ENCODE measurements at regions not wholly inside any gene's neighbourhood (a gene's known extent, or its start where the extent isn't known, plus 50 kb on each side); places are given as distances from the start of the nearest gene placed in this dataset.
"Not testable (repeated sequence)": the region's sequence is repeated elsewhere in the genome, so short reads cannot be mapped to it uniquely, and the experiment has no call there.

DNA sequence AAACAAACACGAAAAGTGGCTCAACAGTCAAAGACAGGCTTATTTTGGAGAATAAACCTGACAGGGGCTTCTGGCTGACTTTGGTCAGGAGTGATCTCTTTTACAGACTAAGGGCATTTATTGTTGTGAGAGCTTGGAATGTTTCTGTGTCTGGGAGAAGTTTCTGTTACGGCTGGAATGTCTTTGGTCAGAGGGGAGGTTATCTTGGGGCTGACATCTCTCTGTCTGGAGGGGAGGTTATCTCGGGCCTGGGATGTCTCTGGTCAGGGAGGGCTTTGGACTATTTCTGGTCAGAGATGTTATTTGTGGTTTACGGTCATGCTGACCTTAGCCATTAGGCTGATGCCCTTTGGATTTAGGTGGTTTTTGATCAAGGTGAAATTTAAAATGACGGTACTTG lies 345.5 kb upstream of the FSIP2 start:
- no peak for DNase-seq

- DNase-seq: no peak
These were observed 336.1 kb upstream of the FSIP2 start for GRCh38 chr2:185402474-185402873.

- no peak for DNase-seq
These were observed 334.0 kb upstream of the FSIP2 start for GRCh38 chr2:185404578-185404977.

DNA sequence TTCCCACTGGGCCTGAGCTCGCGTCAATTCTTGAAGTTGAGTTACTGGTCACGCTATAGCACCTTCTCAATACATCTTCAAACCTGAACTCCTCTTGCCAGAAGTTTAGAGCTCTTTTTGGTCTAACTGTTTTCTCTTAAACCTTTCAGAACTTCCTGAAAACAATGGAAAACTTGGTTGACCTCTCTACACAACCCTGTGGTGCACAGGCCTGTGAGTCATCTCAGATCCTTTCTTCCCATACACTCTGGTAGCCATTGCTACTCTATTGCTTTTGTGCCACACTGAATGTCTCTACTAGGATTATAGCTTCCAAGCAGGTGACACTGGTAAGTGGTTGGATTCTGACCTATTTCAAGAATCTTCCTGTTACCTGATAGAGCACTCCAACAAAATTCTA lies 321.5 kb upstream of the FSIP2 start:
- DNase-seq: no peak

DNA sequence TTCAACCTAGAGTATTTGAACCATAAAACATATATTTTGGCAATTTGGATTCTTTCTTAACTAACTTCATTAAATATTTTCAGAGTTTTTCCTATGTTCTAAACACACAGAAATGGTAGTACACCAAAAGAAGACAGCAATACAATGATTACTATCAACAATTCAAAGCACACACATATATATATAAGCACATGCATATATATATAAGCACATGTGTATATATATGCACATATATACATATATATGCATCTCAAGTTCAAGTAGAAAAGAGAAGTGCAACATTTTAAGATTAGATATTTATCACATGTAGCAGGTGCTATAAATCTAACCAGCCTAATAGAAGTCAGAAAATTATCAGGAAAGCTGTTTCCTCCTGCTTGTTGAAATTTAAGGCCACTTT lies 320.9 kb upstream of the FSIP2 start:
- DNase-seq: no peak

GRCh38 chr2:185424958-185425629 lies 313.5 kb upstream of the FSIP2 start:
- DNase-seq: not testable (repeated sequence)

DNA sequence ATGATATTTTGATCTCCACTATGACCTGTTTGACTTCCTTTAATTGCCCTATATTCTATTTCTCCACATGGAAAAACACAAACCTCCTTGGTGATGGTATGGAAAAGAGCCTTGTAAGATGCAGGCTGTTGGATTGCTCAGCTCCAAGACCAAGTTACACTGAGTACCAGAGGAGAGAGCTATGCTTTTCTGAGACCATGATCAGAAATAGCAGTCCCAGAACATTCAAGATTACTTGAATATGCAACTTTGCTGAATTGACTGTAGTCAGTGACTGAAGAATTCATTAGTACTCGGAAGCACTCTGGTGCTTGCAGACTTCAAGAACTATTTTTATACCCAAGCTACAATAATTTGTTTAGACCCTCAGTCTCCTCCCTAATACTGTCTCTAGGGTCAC lies 310.6 kb upstream of the FSIP2 start:
- no peak for DNase-seq

- DNase-seq: no peak
These were observed 304.8 kb upstream of the FSIP2 start for GRCh38 chr2:185433824-185434223.

DNA sequence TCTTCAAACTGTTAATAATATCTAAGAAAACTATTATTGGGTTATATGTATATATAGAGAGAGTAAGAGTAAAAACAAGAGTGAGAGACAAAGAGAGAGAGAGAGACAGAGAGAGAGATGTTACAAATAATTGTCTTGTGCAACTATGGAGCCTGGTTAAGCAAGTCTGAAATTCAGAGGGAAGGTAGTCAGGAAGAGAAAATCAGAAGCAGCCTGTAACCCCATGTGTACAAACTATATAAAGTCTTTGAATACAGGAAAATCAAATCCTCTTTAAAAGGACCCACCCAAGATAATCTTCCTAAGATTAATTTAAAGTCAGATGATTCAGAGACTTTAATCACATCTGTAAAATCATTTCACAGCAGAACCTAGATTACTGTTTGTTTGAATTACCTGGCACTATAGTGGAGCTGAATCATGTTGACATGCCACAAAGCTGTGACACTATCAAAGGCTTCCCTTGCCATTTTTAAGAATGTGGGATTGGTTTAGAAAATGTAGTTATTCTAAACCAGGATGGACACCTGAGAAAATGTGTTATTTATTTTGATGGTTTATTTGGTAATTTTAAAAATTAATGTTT lies 301.7 kb upstream of the FSIP2 start:
- DNase-seq: no peak

- no peak for DNase-seq
These were observed 297.1 kb upstream of the FSIP2 start for GRCh38 chr2:185441486-185442005.

GRCh38 chr2:185456517-185456916 lies 282.1 kb upstream of the FSIP2 start:
- no peak for DNase-seq

- no peak for DNase-seq
These were observed 275.1 kb upstream of the FSIP2 start for GRCh38 chr2:185463481-185463880.

GRCh38 chr2:185466915-185467314 lies 271.7 kb upstream of the FSIP2 start:
- DNase-seq: no peak

GRCh38 chr2:185471441-185471840 lies 267.2 kb upstream of the FSIP2 start:
- no peak for DNase-seq

- no peak for DNase-seq
These were observed 266.0 kb upstream of the FSIP2 start for GRCh38 chr2:185472574-185472973.

DNA sequence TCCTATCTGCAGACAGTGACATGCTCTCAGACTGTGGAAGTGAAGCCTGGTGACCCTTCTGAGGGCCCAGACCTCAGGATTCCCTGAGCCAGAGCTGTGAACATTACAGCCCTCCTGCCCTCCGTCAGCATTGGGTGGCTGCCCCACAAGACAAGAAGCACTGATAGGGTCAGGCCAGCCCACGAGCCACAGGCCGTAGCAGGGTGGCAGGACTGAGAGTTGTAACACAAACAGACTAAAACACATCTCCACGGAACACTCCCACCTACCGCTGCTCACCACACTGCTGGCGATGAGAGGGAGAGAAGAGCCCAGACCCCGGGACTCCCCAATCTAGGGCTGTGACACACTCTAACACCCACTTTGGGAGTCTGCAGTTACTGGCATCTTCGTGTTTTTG lies 264.8 kb upstream of the FSIP2 start:
- no peak for DNase-seq

GRCh38 chr2:185475914-185476313 lies 262.7 kb upstream of the FSIP2 start:
- DNase-seq: no peak

- DNase-seq: no peak
These were observed 261.2 kb upstream of the FSIP2 start for GRCh38 chr2:185477452-185477851.

GRCh38 chr2:185484602-185485001 lies 254.0 kb upstream of the FSIP2 start:
- no peak for DNase-seq

DNA sequence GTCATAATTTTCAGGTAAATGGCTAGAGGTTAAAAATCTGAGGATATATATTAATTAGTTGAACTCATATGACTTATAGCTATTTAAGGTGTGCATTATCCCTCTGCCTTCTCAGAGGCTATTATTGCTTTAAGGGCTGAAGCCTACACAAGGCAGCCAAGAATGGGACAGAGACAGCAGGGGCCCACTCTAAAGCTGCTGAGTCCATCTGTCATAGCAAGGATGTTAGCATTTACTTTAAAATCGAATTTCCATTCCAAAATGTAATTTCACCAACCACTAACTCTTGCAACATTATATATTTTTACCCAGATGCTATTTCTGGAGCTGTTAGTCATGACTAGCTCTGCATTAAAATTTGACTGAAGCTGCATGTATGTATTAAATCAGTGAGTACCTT lies 236.3 kb upstream of the FSIP2 start:
- DNase-seq: no peak

GRCh38 chr2:185507719-185508118 lies 230.9 kb upstream of the FSIP2 start:
- no peak for DNase-seq

DNA sequence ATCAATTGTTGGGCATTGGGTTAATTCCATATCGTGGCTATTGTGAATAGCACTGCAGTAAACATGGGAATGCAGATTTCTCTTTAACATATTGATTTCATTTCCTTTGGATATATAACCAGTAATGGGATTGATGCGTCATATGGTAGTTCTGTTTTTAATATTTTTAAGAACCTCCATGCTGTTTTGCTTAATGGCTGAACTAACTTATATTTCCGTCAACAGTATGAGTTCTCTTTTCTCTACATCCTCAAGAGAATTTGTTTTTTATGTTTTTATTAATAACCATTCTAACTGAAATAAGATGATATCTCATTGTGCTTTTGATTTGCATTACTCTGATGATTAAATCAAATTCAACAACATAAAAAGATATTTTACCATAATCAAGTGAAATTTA lies 228.5 kb upstream of the FSIP2 start:
- no peak for DNase-seq

DNA sequence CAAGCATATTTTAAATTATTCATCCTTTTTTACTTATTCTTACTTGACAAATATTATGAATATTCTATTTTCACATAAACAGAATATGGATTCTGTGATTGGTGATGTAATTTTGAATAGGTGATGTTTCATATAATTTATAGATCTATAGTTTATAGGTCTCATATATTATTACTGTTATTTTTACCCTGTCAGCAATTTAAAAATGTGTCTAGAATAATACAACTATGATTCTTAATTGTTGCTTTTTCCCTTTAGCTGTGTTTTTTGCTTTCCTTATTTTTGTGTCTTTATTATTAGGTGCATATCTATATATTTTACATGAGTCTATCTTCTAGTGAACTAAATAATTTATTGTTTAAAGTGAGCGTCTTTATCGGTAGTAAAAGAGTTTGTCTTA lies 226.7 kb upstream of the FSIP2 start:
- no peak for DNase-seq

DNA sequence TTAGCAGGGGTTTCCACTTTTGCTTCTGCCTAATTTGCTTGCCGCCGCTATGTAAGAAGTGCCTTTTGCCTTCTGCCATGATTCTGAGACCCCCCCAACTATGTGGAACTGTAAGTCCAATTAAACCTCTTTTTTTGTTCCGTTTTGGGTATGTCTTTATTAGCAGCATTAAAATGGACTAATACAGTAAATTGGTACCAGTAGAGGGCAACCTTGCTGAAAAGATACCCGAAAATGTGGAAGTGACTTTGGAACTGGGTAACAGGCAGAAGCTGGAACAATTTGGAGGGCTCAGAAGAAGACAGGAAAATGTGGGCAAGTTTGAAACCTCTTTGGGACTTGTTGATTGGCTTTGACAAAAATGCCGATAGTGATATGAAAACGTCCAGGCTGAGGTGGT lies 216.1 kb upstream of the FSIP2 start:
- DNase-seq: no peak

DNA sequence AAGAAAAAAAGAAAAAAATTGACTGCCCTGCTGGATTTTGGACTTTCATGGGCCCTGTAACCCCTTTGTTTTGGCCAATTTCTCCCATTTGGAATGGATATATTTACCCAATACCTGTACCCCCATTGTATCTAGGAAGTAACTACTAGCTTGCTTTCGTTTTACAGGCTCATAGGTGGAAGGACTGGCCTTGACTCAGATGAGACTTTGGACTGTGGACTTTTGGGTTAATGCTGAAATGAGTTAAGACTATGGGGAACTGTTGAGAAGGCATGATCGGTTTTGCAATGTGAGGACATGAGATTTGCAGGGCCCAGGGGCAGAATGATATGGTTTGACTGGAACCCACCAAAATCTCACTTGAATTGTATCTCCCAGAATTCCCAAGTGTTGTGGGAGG lies 214.4 kb upstream of the FSIP2 start:
- not testable (repeated sequence) for DNase-seq

Measured in activated CD4-positive, alpha-beta T cell treated with anti-CD3 and anti-CD28 coated beads, Interleukin-2, Interleukin-6, amounts not matched to agents 100 ng/mL and 50 ng/mL, durations not matched to agents 16 hours and 8 hours (primary cell).